ENCODE measurements at regions not wholly inside any gene's neighbourhood (a gene's known extent, or its start where the extent isn't known, plus 50 kb on each side); places are given as distances from the start of the nearest gene placed in this dataset.

GRCh38 chr1:41995441-41996130, 76.9 kb upstream of the HIVEP3 start:
- TF ChIP-seq CTCF (IDR thresholded peaks at IDR 0.05), result no peak
- no peak for TF ChIP-seq POLR2A (IDR thresholded peaks at IDR 0.05)
